GM12878 (cell line): ENCODE measurements at regions not wholly inside any gene's neighbourhood (a gene's known extent, or its start where the extent isn't known, plus 50 kb on each side); places are given as distances from the start of the nearest gene placed in this dataset.

Source experiments
- ATAC-seq: fragments of 200-7000 bp; cut with Tn5 transposase; 3 replicates; pipeline ENCODE4 v1.9.1; 2020; ENCODE audit warnings: mild to moderate bottlenecking, moderate library complexity
- BruUV-seq: library from RNA; stranded (reverse); fragments of 400-500 nt; replicated peaks from 2 replicates; lab custom pipeline; 2021; lab: Mats Ljungman, UMichigan
- CTCF ChIA-PET: fragments of 300-600 bp; sonication (Branson Sonifier 250); formaldehyde crosslinking; extraction: SDS; loops from one replicate; lab custom pipeline; 2021; ENCODE audit warnings: inconsistent platforms; lab: Yijun Ruan, JAX
- POLR2A ChIA-PET: fragments of 350-600 bp; formaldehyde crosslinking; extraction: SDS; loops from one replicate; lab custom pipeline; 2021; ENCODE audit warnings: inconsistent platforms; lab: Charles Lee
- RAD21 ChIA-PET: fragments of 300-600 bp; sonication (Branson Sonifier 250); formaldehyde crosslinking; loops from one replicate; lab custom pipeline; 2023; ENCODE audit warnings: antibody characterized with exemption; ENCODE audit not compliant: unreplicated experiment; lab: Charles Lee
- SMC1A ChIA-PET: fragments of 300-600 bp; sonication (Branson Sonifier 250); formaldehyde crosslinking; loops from one replicate; lab custom pipeline; 2023; ENCODE audit not compliant: unreplicated experiment, uncharacterized antibody; lab: Charles Lee
- DNase-seq: peaks from one replicate; pipeline ENCODE4 v3.0.0-alpha.2; 2011; ENCODE audit warnings: low read depth, low spot score
- FAIRE-seq: peaks from 3 replicates; lab custom pipeline; 2011; peaks lifted over from hg19 to GRCh38; lab: Jason Lieb, UNC
- H2AFZ ChIP-seq: 2 replicates; pipeline ENCODE4 v1.6.0; 2011; ENCODE audit warnings: low read depth, low read length, control low read depth; ENCODE audit not compliant: control insufficient read depth
- H3K27ac ChIP-seq: 2 replicates; pipeline ENCODE4 v1.5.1; 2011; ENCODE audit warnings: control low read depth; ENCODE audit not compliant: control insufficient read depth, insufficient read depth
- H3K27me3 ChIP-seq, 2 experiments: replicated peaks in 1 of 2; 2 replicates each; pipeline versions ENCODE4 v1.6.0 to v1.6.1; 2011; ENCODE audit warnings: low read length in 1 of 2; ENCODE audit not compliant: control insufficient read depth in 2 of 2, insufficient read depth in 2 of 2
- H3K36me3 ChIP-seq, 2 experiments: 2 replicates each; pipeline ENCODE4 v1.5.1; 2011; ENCODE audit warnings: low read length in 1 of 2; ENCODE audit not compliant: control insufficient read depth in 2 of 2, insufficient read depth in 2 of 2
- H3K4me1 ChIP-seq: 2 replicates; pipeline ENCODE4 v1.6.1; 2011; ENCODE audit warnings: mild to moderate bottlenecking, low read length, moderate library complexity, mixed read lengths; ENCODE audit not compliant: control insufficient read depth, insufficient read depth
- H3K4me2 ChIP-seq: 2 replicates; pipeline ENCODE4 v1.6.0; 2011; ENCODE audit warnings: control low read depth; ENCODE audit not compliant: control insufficient read depth, insufficient read depth
- H3K4me3 ChIP-seq: fragments of 200-600 bp; sonication (generic); 2 replicates; pipeline ENCODE4 v1.5.1; 2016
- H3K79me2 ChIP-seq: 2 replicates; pipeline ENCODE4 v1.6.0; 2011; ENCODE audit warnings: low read length; ENCODE audit not compliant: control insufficient read depth, insufficient read depth
- H3K9ac ChIP-seq: 2 replicates; pipeline ENCODE4 v1.8.0; 2011; ENCODE audit warnings: low read length, control low read depth, mixed read lengths; ENCODE audit not compliant: control insufficient read depth, insufficient read depth
- H3K9me3 ChIP-seq: replicated peaks from 3 replicates; pipeline ENCODE4 v1.5.1; 2011; ENCODE audit warnings: mild to moderate bottlenecking, low read length; ENCODE audit not compliant: control insufficient read depth, insufficient read depth
- H4K20me1 ChIP-seq: 2 replicates; pipeline ENCODE4 v1.6.0; 2011; ENCODE audit not compliant: control insufficient read depth, insufficient read depth
- CEBPB ChIP-seq, 2 experiments: fragments of 150-350 bp in 1 of 2; IDR thresholded peaks; 2 replicates each; pipeline ENCODE4 v1.6.1; 2012 to 2014; ENCODE audit warnings: low read depth in 2 of 2, low read length in 2 of 2, borderline replicate concordance in 1 of 2, inconsistent platforms in 1 of 2
- FOS ChIP-seq: IDR thresholded peaks from 3 replicates; pipeline ENCODE4 v1.6.1; 2011; ENCODE audit warnings: borderline replicate concordance; ENCODE audit not compliant: insufficient read length; ENCODE audit errors: extremely low read depth
- HDAC2 ChIP-seq: fragments of 200-600 bp; sonication (generic); IDR thresholded peaks from 2 replicates; pipeline ENCODE4 v1.6.1; 2017
- NBN ChIP-seq: fragments of 450-650 bp; IDR thresholded peaks from 2 replicates; pipeline ENCODE4 v1.6.1; 2016
- SMARCA5 ChIP-seq: fragments of 450-650 bp; IDR thresholded peaks from 2 replicates; pipeline ENCODE4 v1.6.1; 2017; ENCODE audit warnings: mild to moderate bottlenecking
- STAT1 ChIP-seq: fragments of 450-650 bp; conservative IDR thresholded peaks from 2 replicates; pipeline ENCODE4 v1.6.1; 2014; ENCODE audit warnings: antibody characterized with exemption, mild to moderate bottlenecking
- TCF7 ChIP-seq: IDR thresholded peaks from 2 replicates; pipeline ENCODE4 v1.6.1; 2014; ENCODE audit warnings: antibody characterized with exemption, borderline replicate concordance
- ZBED1 ChIP-seq: IDR thresholded peaks from 2 replicates; pipeline ENCODE4 v1.6.1; 2016; ENCODE audit warnings: borderline replicate concordance
- ZBTB4 ChIP-seq: fragments of 450-650 bp; formaldehyde crosslinking; IDR thresholded peaks from 2 replicates; pipeline ENCODE4 v1.4.0; 2022; ENCODE audit warnings: mild to moderate bottlenecking, moderate library complexity
- ZNF207 ChIP-seq: fragments of 450-650 bp; IDR thresholded peaks from 2 replicates; pipeline ENCODE4 v1.6.1; 2014; ENCODE audit warnings: antibody characterized with exemption, mild to moderate bottlenecking, borderline replicate concordance
- WGBS: methylation state at CpG from one replicate; pipeline ENCODE4 v1.1.6; 2016; ENCODE audit warnings: low lambda C conversion rate; ENCODE audit not compliant: insufficient replicate concordance, insufficient coverage; ENCODE audit errors: missing lambda C conversion rate; 5-methylcytosine and 5-hydroxymethylcytosine counted together
- in situ Hi-C: fragments of 300-500 bp; cut with MboI; formaldehyde crosslinking; loops from 9 replicates; pipeline ENCODE4 v1.14.3; 2018; ENCODE audit warnings: mixed read lengths
- intact Hi-C: fragments of 100-400 bp; cut with micrococcal nuclease; formaldehyde crosslinking; loops from one replicate; pipeline ENCODE4 v1.14.2; 2022; ENCODE audit not compliant: unreplicated experiment
- TF ChIP-seq, protein P1 (sequence below): IDR thresholded peaks from 2 replicates; pipeline ENCODE4 v1.6.1; 2011; ENCODE audit warnings: borderline replicate concordance, low read depth, mild to moderate bottlenecking, moderate library complexity, low read length; ENCODE audit not compliant: insufficient read depth, poor library complexity, severe bottlenecking

GRCh38 chr20:24723186-24723585, 225.9 kb upstream of the CST7 start:
- no peak overlapping the region for H3K9ac ChIP-seq
- TF ChIP-seq STAT1 (no peak), FOS (no peak), ZNF207 (no peak), HDAC2 (no peak), NBN (no peak)
- TF ChIP-seq, protein P1, sequence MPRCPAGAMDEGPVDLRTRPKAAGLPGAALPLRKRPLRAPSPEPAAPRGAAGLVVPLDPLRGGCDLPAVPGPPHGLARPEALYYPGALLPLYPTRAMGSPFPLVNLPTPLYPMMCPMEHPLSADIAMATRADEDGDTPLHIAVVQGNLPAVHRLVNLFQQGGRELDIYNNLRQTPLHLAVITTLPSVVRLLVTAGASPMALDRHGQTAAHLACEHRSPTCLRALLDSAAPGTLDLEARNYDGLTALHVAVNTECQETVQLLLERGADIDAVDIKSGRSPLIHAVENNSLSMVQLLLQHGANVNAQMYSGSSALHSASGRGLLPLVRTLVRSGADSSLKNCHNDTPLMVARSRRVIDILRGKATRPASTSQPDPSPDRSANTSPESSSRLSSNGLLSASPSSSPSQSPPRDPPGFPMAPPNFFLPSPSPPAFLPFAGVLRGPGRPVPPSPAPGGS: no peak
- no peak overlapping the region for H3K4me3 ChIP-seq
- no peaks in the 10 kb centered on the region for H3K36me3 ChIP-seq
- no peak for FAIRE-seq
- H2AFZ ChIP-seq: no peak overlapping the region
- no peak for DNase-seq
- in situ Hi-C loops: loop anchor here (5.0 kb wide), 1 partner anchor 51 kb away; no protein-coding TSS in a partner anchor
- no TSS peak for BruUV-seq
- H3K79me2 ChIP-seq: no peaks in the 10 kb centered on the region
- H3K4me2 ChIP-seq: no peak overlapping the region
- RAD21 ChIA-PET: no interaction called here
- intact Hi-C loops: no loop called here
- WGBS: 16% methylated on average over 3 of the region's 3 CpGs
- no peaks in the 10 kb centered on the region for H3K9me3 ChIP-seq
- POLR2A ChIA-PET: no interaction called here
- SMC1A ChIA-PET: no interaction called here
- no peaks in the 10 kb centered on the region for H3K4me1 ChIP-seq
- no peak overlapping the region for H3K27ac ChIP-seq
- CTCF ChIA-PET: no interaction called here
- no peak for ATAC-seq
- H4K20me1 ChIP-seq: no peaks in the 10 kb centered on the region
- peaks cover 0 to 4% of the 10 kb centered on the region in 2 experiments; a peak in 3 of 4 replicates for H3K27me3 ChIP-seq

DNA sequence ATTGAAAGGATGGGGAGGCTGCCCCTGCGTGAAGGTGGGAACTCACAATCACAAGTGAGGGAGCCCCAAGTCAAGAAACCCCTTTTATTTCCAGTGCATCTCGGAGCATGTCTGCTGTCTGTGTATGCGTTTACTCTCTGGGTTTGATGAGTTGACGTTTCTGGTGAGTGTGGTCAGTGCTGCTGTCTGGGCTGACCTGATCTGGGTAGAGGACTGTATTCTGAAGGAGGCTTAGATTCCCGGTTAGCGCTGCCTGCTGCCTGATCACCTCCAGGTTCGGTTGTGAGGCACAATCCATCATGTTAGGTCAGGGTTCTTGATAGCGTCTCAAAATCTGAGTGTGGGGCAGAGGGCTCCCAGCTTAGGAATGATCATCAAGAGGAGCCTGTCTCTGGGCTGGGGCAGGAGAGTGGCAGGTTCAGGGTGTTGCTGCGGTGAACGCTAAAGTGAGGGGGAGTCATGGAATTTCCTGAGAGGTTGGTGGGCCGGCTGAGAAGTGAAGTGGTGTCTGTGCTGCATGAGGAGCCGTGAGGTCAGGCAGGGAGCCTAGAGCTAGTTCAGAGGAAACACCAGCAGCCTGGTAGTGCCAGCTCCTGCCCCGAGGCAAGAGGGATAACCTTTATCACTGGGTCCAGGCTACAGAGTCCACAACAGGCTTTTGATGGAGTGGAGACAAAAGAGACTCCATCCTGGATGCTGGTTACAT, 225.3 kb upstream of the CST7 start:
- Histone ChIP-seq H3K27ac (no peak overlapping the region), H3K4me2 (no peak overlapping the region), H3K79me2 (no peaks in the 10 kb centered on the region), H3K9me3 (no peaks in the 10 kb centered on the region), H3K27me3 (peaks cover 0 to 4% of the 10 kb centered on the region in 2 experiments; a peak in 3 of 4 replicates), H3K36me3 (no peaks in the 10 kb centered on the region), H3K4me3 (no peak overlapping the region), H3K4me1 (no peaks in the 10 kb centered on the region), H2AFZ (no peak overlapping the region), H3K9ac (no peak overlapping the region), H4K20me1 (no peaks in the 10 kb centered on the region)
- DNase-seq: no peak
- RAD21 ChIA-PET: no interaction called here
- POLR2A ChIA-PET: no interaction called here
- ATAC-seq: no peak
- 36% methylated on average over 13 of the region's 13 CpGs for WGBS
- CTCF ChIA-PET: no interaction called here
- in situ Hi-C loops: loop anchor here (5.0 kb wide), 1 partner anchor 51 kb away; no protein-coding TSS in a partner anchor
- intact Hi-C loops: no loop called here
- peak; percentile 38 for FAIRE-seq
- BruUV-seq: no TSS peak
- SMC1A ChIA-PET: no interaction called here
- no peak for TF ChIP-seq SMARCA5
- TF ChIP-seq ZBTB4 (CRISPR knock-in tag): no peak
- TF ChIP-seq CEBPB (IDR thresholded peaks at IDR 0.05; ENCODE audit: borderline replicate concordance in 1 of 2, low read depth in 2 of 2, low read length in 2 of 2): no peak
- no peak for TF ChIP-seq TCF7
- no peak for TF ChIP-seq ZBED1
